HEK293 (cell line): ENCODE measurements at regions not wholly inside any gene's neighbourhood (a gene's known extent, or its start where the extent isn't known, plus 50 kb on each side); places are given as distances from the start of the nearest gene placed in this dataset.

ENCODE experiments used
- CTCF ChIA-PET: fragments of 350-600 bp; formaldehyde crosslinking; extraction: SDS; loops from one replicate; lab custom pipeline; 2021; ENCODE audit warnings: antibody characterized with exemption; lab: Yijun Ruan, JAX
- POLR2A ChIA-PET: fragments of 300-600 bp; formaldehyde crosslinking; extraction: SDS; loops from one replicate; lab custom pipeline; 2020; ENCODE audit warnings: antibody characterized with exemption, inconsistent platforms; lab: Yijun Ruan, JAX
- H3K27ac ChIP-seq: fragments of 200-500 bp; sonication (Bioruptor generic); 2 replicates; pipeline ENCODE4 v1.5.1; 2014; ENCODE audit warnings: low read depth, low read length, control low read depth, inconsistent platforms; ENCODE audit errors: extremely low read depth
- H3K36me3 ChIP-seq, 2 experiments: fragments of 200-500 bp in 1 of 2; sonication (Bioruptor generic) in 1 of 2; 1 replicate in 1 of 2; 2 replicates in 1 of 2; pipeline ENCODE4 v1.5.1; 2014 to 2017; ENCODE audit warnings: inconsistent platforms in 2 of 2, low read length in 2 of 2; ENCODE audit not compliant: control insufficient read depth in 2 of 2, insufficient read depth in 1 of 2
- H3K4me1 ChIP-seq: fragments of 200-500 bp; sonication (Bioruptor generic); 2 replicates; pipeline ENCODE4 v1.5.1; 2014; ENCODE audit warnings: mild to moderate bottlenecking, low read length, inconsistent platforms; ENCODE audit not compliant: control insufficient read depth, insufficient read depth
- H3K4me3 ChIP-seq: 2 replicates; pipeline ENCODE4 v1.5.1; 2011; ENCODE audit warnings: low read depth, mild to moderate bottlenecking, control low read depth, low read length, moderate library complexity
- H3K9me3 ChIP-seq: fragments of 200-500 bp; sonication (Bioruptor generic); 2 replicates; pipeline ENCODE4 v1.5.1; 2014; ENCODE audit warnings: low read depth, low read length, inconsistent platforms; ENCODE audit not compliant: control insufficient read depth, insufficient read depth
- KLF16 ChIP-seq: fragments of 450-650 bp; formaldehyde crosslinking; IDR thresholded peaks from 2 replicates; pipeline ENCODE4 v1.5.1; 2017; ENCODE audit warnings: missing biosample characterization, missing genetic modification characterization
- KLF7 ChIP-seq: fragments of 450-650 bp; formaldehyde crosslinking; IDR thresholded peaks from 2 replicates; pipeline ENCODE4 v1.5.1; 2016; ENCODE audit warnings: missing biosample characterization, missing genetic modification characterization, borderline replicate concordance
- PRDM1 ChIP-seq: fragments of 450-650 bp; formaldehyde crosslinking; IDR thresholded peaks from 2 replicates; pipeline ENCODE4; 2016; ENCODE audit warnings: missing biosample characterization, missing genetic modification characterization
- RBAK ChIP-seq: fragments of 450-650 bp; formaldehyde crosslinking; IDR thresholded peaks from 2 replicates; pipeline ENCODE4 v1.5.1; 2016; ENCODE audit warnings: missing biosample characterization, missing genetic modification characterization
- REPIN1 ChIP-seq: fragments of 450-650 bp; formaldehyde crosslinking; IDR thresholded peaks from 2 replicates; pipeline ENCODE4 v1.5.1; 2017; ENCODE audit warnings: missing biosample characterization, missing genetic modification characterization, low read depth
- SCRT2 ChIP-seq: fragments of 450-650 bp; formaldehyde crosslinking; IDR thresholded peaks from 2 replicates; pipeline ENCODE4 v1.5.1; 2016; ENCODE audit warnings: missing biosample characterization, missing genetic modification characterization
- SP7 ChIP-seq: fragments of 450-650 bp; formaldehyde crosslinking; IDR thresholded peaks from 2 replicates; pipeline ENCODE4 v1.5.1; 2016; ENCODE audit warnings: missing biosample characterization, missing genetic modification characterization
- WT1 ChIP-seq: fragments of 450-650 bp; formaldehyde crosslinking; IDR thresholded peaks from 2 replicates; pipeline ENCODE4 v1.5.1; 2016; ENCODE audit warnings: missing biosample characterization, missing genetic modification characterization
- ZBTB17 ChIP-seq: fragments of 450-650 bp; formaldehyde crosslinking; IDR thresholded peaks from 2 replicates; pipeline ENCODE4 v1.5.1; 2016; ENCODE audit warnings: missing biosample characterization, missing genetic modification characterization
- ZNF10 ChIP-seq: fragments of 450-650 bp; formaldehyde crosslinking; IDR thresholded peaks from 2 replicates; pipeline ENCODE4 v1.5.1; 2017; ENCODE audit warnings: missing biosample characterization, missing genetic modification characterization
- ZNF132 ChIP-seq: fragments of 450-650 bp; formaldehyde crosslinking; IDR thresholded peaks from 2 replicates; pipeline ENCODE4 v1.5.1; 2017; ENCODE audit warnings: missing biosample characterization, missing genetic modification characterization, borderline replicate concordance
- ZNF19 ChIP-seq: fragments of 450-650 bp; formaldehyde crosslinking; IDR thresholded peaks from 2 replicates; pipeline ENCODE4; 2016; ENCODE audit warnings: missing biosample characterization, missing genetic modification characterization, low read depth
- ZNF302 ChIP-seq: fragments of 450-650 bp; formaldehyde crosslinking; IDR thresholded peaks from 2 replicates; pipeline ENCODE4 v1.5.1; 2016; ENCODE audit warnings: missing biosample characterization, missing genetic modification characterization, low read depth
- ZNF341 ChIP-seq: fragments of 450-650 bp; formaldehyde crosslinking; IDR thresholded peaks from 2 replicates; pipeline ENCODE4; 2016; ENCODE audit warnings: low read depth, missing biosample characterization, missing genetic modification characterization
- ZNF366 ChIP-seq: fragments of 450-650 bp; formaldehyde crosslinking; conservative IDR thresholded peaks from 2 replicates; pipeline ENCODE4 v1.5.1; 2016; ENCODE audit warnings: missing biosample characterization, missing genetic modification characterization
- ZNF473 ChIP-seq: fragments of 450-650 bp; formaldehyde crosslinking; IDR thresholded peaks from 2 replicates; pipeline ENCODE4 v1.5.1; 2017; ENCODE audit warnings: missing biosample characterization, missing genetic modification characterization
- ZNF510 ChIP-seq: fragments of 450-650 bp; formaldehyde crosslinking; IDR thresholded peaks from 2 replicates; pipeline ENCODE4 v1.5.1; 2018; ENCODE audit warnings: mild to moderate bottlenecking, missing genetic modification characterization, missing biosample characterization; ENCODE audit not compliant: insufficient replicate concordance
- ZNF521 ChIP-seq: fragments of 450-650 bp; formaldehyde crosslinking; IDR thresholded peaks from 2 replicates; pipeline ENCODE4 v1.5.1; 2017; ENCODE audit warnings: missing biosample characterization, mild to moderate bottlenecking, missing genetic modification characterization
- ZNF707 ChIP-seq: fragments of 450-650 bp; formaldehyde crosslinking; IDR thresholded peaks from 2 replicates; pipeline ENCODE4 v1.5.1; 2016; ENCODE audit warnings: missing biosample characterization, missing genetic modification characterization
- ZNF837 ChIP-seq: fragments of 450-650 bp; formaldehyde crosslinking; IDR thresholded peaks from 2 replicates; pipeline ENCODE4 v1.5.1; 2016; ENCODE audit warnings: missing biosample characterization, missing genetic modification characterization
- ZSCAN16 ChIP-seq: fragments of 450-650 bp; formaldehyde crosslinking; IDR thresholded peaks from 2 replicates; pipeline ENCODE4 v1.5.1; 2016; ENCODE audit warnings: missing biosample characterization, missing genetic modification characterization
- TF ChIP-seq, protein P1 (sequence below): fragments of 450-650 bp; formaldehyde crosslinking; IDR thresholded peaks from 2 replicates; pipeline ENCODE4 v1.5.1; 2017; ENCODE audit warnings: missing biosample characterization, missing genetic modification characterization
- TF ChIP-seq, protein P2 (sequence below): fragments of 450-650 bp; formaldehyde crosslinking; IDR thresholded peaks from 2 replicates; pipeline ENCODE4 v1.5.1; 2016; ENCODE audit warnings: missing biosample characterization, missing genetic modification characterization, low read depth
- TF ChIP-seq, protein P3 (sequence below): fragments of 450-650 bp; formaldehyde crosslinking; IDR thresholded peaks from 2 replicates; pipeline ENCODE4; 2016; ENCODE audit warnings: missing biosample characterization, missing genetic modification characterization
- TF ChIP-seq, protein P4 (sequence below): fragments of 450-650 bp; formaldehyde crosslinking; IDR thresholded peaks from 2 replicates; pipeline ENCODE4 v1.5.1; 2016; ENCODE audit warnings: missing biosample characterization, missing genetic modification characterization
- TF ChIP-seq, protein P5 (sequence below): fragments of 450-650 bp; formaldehyde crosslinking; IDR thresholded peaks from 2 replicates; pipeline ENCODE4 v1.5.0; 2017; ENCODE audit warnings: missing biosample characterization, missing genetic modification characterization, borderline replicate concordance

DNA sequence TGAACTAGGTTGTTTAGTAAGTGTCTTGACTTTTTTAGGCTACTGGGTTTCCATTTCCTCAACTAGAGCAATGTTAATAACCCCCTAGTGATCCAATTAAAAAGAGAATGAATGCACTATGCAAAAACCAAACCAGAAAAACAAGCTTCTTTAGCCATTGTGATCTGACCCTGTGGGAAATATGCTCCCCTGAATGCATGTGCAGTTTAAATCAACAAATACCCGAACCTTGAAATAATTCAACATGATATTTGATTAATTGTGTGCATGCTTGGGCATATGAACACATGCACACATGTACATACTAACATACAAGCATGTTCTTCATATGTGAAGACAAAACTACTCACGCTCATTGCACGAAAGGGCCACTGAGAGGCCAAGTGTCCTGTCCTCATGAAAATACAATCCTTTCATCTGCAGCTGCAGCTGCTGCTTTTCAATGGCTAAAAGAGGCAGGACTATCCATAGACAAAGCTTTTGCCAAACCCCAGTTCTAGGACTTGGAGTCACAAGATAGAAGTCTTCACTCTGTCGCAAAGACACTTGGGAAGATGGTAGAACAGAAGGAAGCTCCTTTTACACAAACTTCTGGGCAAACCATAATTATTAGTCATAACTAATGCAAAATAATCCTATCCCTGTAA is 207.1 kb upstream of the POU3F2 start (continued):
- TF ChIP-seq, protein P1, sequence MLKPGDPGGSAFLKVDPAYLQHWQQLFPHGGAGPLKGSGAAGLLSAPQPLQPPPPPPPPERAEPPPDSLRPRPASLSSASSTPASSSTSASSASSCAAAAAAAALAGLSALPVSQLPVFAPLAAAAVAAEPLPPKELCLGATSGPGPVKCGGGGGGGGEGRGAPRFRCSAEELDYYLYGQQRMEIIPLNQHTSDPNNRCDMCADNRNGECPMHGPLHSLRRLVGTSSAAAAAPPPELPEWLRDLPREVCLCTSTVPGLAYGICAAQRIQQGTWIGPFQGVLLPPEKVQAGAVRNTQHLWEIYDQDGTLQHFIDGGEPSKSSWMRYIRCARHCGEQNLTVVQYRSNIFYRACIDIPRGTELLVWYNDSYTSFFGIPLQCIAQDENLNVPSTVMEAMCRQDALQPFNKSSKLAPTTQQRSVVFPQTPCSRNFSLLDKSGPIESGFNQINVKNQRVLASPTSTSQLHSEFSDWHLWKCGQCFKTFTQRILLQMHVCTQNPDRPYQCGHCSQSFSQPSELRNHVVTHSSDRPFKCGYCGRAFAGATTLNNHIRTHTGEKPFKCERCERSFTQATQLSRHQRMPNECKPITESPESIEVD (tag by site-specific recombination): no peak

DNA sequence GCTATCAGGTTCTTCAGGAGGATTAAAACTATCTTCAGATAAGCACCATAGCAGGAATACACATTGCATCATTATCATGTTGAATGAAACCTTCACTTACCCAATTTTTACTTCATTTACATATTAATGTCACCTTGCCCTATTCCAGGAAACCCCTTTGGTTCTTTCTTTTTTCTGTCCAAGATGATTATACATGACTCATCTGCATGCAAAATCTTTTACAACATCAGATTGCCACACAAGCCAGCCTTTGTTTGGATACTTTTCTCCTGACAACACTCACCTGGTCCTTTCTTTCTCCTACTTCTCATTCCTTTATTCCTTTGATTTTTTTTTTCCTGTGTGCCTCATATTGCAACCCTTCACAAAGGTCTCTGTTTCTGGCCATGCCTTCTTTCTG is 200.5 kb upstream of the POU3F2 start:
- POLR2A ChIA-PET: no interaction called here
- CTCF ChIA-PET: no interaction called here

DNA sequence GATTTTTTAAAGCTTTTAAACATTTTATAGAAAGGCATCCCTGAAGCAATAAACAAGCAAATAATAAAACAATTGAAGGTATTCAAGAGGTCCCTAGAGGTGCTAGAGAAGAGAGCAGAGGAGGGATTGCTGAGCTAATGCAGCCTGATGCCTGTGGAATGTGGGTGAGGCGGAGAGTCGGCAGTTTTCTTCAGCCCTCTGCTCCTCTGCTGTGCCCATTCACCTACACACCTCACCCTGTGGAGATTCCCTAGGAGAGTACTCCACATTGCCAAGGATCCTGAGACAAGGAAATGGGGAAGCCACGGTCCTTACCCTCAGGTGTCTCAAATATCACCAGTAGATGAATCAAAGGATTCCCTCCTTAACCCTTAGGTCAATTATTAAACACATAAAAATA is 199.8 kb upstream of the POU3F2 start:
- CTCF ChIA-PET: interaction anchor here (1.0 kb wide), 1 partner anchor 650 kb away, joined by 5 read pairs; no protein-coding TSS in a partner anchor
- TF ChIP-seq ZNF521: no peak
- TF ChIP-seq, protein P2, sequence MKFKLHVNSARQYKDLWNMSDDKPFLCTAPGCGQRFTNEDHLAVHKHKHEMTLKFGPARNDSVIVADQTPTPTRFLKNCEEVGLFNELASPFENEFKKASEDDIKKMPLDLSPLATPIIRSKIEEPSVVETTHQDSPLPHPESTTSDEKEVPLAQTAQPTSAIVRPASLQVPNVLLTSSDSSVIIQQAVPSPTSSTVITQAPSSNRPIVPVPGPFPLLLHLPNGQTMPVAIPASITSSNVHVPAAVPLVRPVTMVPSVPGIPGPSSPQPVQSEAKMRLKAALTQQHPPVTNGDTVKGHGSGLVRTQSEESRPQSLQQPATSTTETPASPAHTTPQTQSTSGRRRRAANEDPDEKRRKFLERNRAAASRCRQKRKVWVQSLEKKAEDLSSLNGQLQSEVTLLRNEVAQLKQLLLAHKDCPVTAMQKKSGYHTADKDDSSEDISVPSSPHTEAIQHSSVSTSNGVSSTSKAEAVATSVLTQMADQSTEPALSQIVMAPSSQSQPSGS: no peak
- no peak for TF ChIP-seq SCRT2 (tag by site-specific recombination)
- no peak for TF ChIP-seq ZNF10
- no peak for TF ChIP-seq ZNF302 (tag by site-specific recombination)
- no peak for TF ChIP-seq ZNF341 (tag by site-specific recombination)
- no peak for TF ChIP-seq PRDM1 (tag by site-specific recombination)
- TF ChIP-seq ZNF510: no peak
- no peak for TF ChIP-seq ZNF707 (tag by site-specific recombination)
- TF ChIP-seq REPIN1 (tag by site-specific recombination): no peak
- TF ChIP-seq RBAK (tag by site-specific recombination): no peak
- TF ChIP-seq, protein P3, sequence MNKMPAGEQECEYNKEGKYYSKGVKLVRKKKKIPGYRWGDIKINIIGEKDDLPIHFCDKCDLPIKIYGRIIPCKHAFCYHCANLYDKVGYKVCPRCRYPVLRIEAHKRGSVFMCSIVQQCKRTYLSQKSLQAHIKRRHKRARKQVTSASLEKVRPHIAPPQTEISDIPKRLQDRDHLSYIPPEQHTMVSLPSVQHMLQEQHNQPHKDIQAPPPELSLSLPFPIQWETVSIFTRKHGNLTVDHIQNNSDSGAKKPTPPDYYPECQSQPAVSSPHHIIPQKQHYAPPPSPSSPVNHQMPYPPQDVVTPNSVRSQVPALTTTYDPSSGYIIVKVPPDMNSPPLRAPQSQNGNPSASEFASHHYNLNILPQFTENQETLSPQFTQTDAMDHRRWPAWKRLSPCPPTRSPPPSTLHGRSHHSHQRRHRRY (tag by site-specific recombination): no peak
- TF ChIP-seq ZNF132 (tag by site-specific recombination): no peak
- TF ChIP-seq, protein P4, sequence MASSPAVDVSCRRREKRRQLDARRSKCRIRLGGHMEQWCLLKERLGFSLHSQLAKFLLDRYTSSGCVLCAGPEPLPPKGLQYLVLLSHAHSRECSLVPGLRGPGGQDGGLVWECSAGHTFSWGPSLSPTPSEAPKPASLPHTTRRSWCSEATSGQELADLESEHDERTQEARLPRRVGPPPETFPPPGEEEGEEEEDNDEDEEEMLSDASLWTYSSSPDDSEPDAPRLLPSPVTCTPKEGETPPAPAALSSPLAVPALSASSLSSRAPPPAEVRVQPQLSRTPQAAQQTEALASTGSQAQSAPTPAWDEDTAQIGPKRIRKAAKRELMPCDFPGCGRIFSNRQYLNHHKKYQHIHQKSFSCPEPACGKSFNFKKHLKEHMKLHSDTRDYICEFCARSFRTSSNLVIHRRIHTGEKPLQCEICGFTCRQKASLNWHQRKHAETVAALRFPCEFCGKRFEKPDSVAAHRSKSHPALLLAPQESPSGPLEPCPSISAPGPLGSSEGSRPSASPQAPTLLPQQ (tag by site-specific recombination): no peak
- no peak for TF ChIP-seq ZSCAN16 (tag by site-specific recombination)
- TF ChIP-seq, protein P5, sequence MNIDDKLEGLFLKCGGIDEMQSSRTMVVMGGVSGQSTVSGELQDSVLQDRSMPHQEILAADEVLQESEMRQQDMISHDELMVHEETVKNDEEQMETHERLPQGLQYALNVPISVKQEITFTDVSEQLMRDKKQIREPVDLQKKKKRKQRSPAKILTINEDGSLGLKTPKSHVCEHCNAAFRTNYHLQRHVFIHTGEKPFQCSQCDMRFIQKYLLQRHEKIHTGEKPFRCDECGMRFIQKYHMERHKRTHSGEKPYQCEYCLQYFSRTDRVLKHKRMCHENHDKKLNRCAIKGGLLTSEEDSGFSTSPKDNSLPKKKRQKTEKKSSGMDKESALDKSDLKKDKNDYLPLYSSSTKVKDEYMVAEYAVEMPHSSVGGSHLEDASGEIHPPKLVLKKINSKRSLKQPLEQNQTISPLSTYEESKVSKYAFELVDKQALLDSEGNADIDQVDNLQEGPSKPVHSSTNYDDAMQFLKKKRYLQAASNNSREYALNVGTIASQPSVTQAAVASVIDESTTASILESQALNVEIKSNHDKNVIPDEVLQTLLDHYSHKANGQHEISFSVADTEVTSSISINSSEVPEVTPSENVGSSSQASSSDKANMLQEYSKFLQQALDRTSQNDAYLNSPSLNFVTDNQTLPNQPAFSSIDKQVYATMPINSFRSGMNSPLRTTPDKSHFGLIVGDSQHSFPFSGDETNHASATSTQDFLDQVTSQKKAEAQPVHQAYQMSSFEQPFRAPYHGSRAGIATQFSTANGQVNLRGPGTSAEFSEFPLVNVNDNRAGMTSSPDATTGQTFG (tag by site-specific recombination): no peak
- no peak for TF ChIP-seq KLF7 (tag by site-specific recombination)
- no peaks in the 10 kb centered on the region for H3K9me3 ChIP-seq
- H3K4me3 ChIP-seq: no peak overlapping the region
- H3K27ac ChIP-seq: no peak overlapping the region
- H3K36me3 ChIP-seq: no peaks in the 10 kb centered on the region
- H3K4me1 ChIP-seq: no peaks in the 10 kb centered on the region
- POLR2A ChIA-PET: no interaction called here

More for the DNA sequence above, 200.5 kb upstream of the POU3F2 start:
- H3K4me3 ChIP-seq: no peak overlapping the region
- no peaks in the 10 kb centered on the region for H3K9me3 ChIP-seq
- no peak overlapping the region for H3K27ac ChIP-seq
- TF ChIP-seq WT1 (tag by site-specific recombination) (no peak), ZNF19 (no peak), SP7 (tag by site-specific recombination) (no peak), KLF16 (tag by site-specific recombination) (no peak), ZNF366 (tag by site-specific recombination) (no peak), ZNF473 (tag by site-specific recombination) (no peak), ZNF837 (tag by site-specific recombination) (no peak), PRDM1 (tag by site-specific recombination) (no peak), ZBTB17 (no peak)
- TF ChIP-seq, all 188 proteins: peak for 0
- Histone ChIP-seq H3K4me1 (no peaks in the 10 kb centered on the region), H3K36me3 (no peaks in the 10 kb centered on the region)
